ENCODE measurements at regions not wholly inside any gene's neighbourhood (a gene's known extent, or its start where the extent isn't known, plus 50 kb on each side); places are given as distances from the start of the nearest gene placed in this dataset.
"Not testable (repeated sequence)": the region's sequence is repeated elsewhere in the genome, so short reads cannot be mapped to it uniquely, and the experiment has no call there.

- DNase-seq: no peak
Observed at GRCh38 chr10:22875581-22875980, 52.3 kb upstream of the ARMC3 start.

DNA sequence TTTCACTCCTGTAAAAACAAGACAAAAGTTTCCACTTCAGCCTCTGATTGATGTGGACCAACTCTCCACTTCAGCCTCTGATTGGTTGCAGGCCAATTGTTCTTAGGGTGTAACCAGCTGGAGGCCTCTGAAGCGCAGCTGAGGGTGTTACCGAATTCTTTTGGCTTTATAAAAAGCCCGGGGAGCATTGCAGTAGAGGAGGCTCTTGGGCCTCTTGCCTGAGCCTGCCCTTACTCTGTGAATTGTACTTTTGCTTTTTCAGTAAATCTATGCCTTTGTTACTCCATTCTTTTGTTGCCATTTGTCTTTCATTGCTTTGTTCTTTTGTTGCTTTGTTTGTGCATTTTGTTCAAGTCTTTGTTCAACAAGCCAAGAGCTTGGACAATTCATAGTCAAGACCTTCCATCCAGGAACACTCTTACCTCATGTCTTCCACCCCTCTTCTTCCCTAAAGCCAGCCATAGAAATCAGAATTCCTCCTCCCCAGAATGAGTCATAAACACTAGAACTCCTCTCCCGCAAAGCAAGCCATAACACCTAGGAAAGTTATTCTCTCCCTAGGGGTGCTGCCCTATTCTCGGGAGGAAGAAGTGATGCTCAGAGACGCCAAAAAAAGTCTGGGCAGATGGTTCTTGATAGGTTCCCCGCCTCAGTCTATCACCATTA lies 53.5 kb upstream of the ARMC3 start:
- DNase-seq: peak in 10 of 51 donors; percentile 6 to 68 (median 30)

DNA sequence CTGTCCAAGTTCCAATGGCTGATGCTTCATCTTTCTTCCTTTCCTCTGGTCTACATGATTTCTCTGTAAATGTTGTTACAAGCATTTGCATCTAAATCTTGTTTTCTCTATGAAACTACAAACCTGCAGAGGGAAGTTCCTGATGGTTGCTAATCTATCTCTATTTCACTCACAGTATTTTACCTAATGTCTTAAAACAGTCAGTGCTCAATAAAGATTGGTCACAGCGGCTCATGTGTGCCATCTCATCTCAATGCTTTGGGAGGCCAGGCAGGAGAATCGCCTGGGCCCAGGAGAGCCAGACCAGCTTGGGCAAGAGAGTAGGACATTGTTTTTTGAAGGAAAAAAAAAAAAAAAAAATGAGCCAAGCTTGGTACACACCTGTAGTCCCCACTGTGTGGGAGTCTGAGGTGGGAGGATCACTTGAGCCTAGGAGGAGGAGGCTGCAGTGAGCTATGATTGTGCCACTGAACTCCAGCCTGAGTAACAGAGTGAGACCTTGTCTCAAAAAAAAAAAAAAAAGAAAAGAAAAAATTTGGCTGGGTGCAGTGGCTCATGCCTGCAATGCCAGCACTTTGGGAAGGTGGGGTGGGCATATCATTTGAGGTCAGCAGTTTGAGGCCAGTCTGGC lies 71.3 kb upstream of the ARMC3 start:
- DNase-seq: no peak

GRCh38 chr10:22854935-22855421 lies 72.9 kb upstream of the ARMC3 start:
- no peak for DNase-seq

DNA sequence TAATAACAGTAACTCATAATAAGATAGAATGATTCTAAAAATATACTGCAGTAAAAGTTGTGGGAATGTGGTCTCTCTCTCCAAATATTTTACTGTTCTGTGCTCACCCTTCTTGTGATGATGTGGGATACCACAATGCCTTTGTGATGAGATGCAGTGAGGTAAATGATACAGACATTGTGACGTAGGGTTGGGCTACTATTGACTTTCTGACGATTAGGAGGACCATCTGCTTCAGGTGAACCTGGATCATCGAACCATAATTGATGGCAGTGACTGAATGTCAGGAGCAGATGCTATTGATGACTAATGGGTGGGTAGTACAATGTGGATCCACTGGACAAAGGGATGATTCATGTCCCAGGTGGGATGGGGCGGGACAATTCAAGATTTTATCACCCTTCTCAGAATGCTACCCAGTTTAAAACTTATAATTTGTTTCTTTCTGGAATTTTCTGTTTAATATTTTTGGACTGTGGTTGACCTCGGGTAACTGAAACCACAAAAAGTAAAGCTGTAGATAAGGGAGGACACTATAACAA lies 73.9 kb upstream of the ARMC3 start:
- DNase-seq: no peak

DNA sequence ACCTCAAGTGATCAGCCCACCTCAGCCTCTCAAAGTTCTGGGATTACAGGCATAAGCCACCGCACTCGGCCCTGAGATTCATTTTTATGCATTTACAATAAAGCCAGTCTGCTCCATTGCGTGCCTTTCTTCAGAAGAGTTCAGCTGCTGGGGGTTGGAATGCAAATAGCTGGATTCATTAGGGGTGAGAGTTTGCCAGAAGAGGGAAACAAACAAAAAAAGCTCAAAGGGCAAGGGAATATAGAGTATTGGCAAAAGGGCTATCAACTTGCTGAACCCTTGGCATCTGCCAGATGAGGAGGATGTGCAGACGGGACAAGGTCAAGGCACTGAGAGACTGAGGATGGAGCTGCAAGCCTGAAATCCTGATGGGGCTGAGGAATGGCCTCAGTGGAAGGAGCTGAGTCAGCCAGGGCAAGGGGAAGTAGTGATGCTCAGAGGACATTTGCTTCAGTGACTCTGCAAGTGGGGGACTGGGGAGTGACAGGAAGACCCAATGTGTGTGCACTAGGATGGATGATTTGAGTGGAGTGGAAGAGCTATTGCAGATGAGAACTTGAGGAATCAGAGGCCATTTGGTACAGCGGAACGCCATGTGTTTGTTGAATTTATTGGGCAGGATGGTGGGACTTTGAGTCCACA lies 75.0 kb upstream of the ARMC3 start:
- DNase-seq: no peak

DNA sequence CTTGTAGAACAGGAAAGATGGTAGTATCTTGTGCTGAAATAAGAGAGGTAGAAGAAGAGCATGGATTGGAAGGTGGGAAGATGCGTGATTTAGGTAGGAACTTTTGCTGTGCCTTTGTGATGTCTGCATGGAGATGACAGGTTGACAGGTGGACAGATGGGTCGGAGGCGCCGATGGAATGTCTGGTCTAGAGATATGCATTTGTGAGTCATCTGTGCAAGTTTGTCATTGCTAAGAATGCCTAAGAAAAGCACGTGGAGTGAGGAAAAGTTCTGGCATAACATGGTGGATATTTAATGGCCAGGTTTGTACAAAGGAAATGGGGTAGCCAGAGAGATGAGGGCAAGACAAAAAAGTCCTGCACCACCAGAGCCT lies 76.0 kb upstream of the ARMC3 start:
- DNase-seq: no peak

GRCh38 chr10:22850541-22850940 lies 77.3 kb upstream of the ARMC3 start:
- no peak for DNase-seq

DNA sequence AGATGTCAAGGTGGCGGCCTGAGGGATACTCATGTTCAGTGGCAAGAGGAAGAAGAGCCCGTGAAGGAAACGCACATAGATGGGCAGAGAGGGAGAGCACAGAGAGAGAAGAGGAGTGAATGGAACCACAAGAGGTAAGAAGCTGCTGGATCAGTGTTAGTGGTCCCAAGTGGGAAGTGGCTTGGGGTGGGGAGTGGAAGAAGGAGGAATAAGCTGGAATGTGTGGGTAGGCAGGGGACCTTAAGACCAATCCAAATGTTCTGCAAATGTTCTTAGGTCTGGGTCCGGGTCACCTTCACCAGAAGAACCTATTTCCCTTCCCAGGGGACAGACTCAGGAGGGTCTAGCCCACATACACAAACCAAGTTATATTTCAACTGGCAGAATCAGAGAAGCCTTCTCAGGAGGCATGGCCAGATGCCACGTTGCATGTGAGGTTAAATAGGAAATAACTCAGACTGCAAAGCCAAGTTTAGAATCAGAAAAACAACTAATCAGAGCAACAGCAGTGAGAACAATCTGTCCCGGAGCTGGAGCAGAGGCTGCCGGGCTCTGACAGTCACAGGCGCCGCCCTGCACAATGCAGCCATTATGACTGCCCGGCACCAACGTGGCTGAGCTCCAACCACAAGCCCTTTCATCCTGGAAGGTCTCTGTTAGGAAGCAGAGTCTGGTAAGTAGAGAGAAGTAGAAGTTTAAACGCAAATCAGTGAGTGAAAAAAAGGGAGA lies 78.6 kb upstream of the ARMC3 start:
- DNase-seq: peak in 50 of 51 donors; percentile 25 to 97 (median 84)

- DNase-seq: no peak
Observed at GRCh38 chr10:22848509-22848908, 79.3 kb upstream of the ARMC3 start.

DNA sequence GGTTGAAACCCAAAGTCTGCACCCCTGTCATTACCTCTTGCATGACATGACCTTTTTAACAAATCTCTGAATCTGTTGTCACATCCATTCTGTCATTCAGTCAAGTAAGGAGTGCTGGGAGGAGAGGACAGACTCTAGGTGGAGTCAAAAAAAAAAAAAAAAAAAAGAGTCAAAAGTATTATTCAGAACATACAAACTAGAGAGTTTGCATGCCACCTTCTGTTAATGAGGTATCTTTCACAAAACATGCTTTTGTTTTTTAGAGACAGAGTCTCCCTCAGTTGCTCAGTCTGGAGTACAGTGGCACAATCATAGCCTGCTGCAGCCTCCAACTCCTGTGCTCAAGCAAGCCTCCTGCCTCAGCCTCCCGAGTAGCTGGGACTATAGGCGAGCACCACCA lies 81.6 kb upstream of the ARMC3 start:
- no peak for DNase-seq

DNA sequence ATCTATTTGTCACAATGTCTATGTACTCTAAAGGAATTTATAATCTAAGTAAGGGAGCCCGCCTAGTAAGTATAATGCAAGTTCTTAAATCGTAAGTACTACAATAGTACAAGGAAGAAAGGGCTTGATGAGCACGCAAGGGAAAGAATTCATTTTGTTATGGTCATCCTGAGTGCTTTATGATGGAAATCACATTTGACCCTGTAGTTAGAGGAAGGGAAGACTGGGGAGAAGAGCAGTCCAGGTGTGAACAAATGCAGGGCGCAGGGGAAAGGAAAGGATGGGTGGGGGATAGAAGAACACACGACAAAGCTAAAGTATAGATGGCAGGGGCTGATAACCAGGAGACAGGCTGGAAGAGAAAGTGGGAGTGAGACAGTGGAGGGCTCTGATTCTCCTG lies 88.2 kb upstream of the ARMC3 start:
- DNase-seq: no peak

GRCh38 chr10:22837771-22838170 lies 90.1 kb upstream of the ARMC3 start:
- no peak for DNase-seq

DNA sequence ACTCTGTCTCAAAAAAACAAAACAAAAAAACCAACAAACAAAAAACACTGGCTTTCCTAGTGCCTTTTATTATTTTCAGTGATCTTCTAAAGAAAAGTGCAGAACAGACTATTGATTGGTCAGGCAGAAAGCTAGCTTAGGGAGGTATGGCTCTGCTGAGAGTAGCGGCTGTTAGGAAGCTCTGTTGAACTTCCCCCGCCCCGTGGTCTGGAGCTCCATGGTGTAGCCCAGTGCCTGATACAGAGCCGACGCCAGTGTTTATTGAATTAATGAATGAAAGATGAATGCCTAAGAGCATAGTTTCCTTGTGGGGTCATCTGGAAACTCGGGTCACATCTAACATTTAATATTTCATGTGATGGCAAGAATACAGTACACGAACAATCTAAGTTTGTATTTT lies 90.5 kb upstream of the ARMC3 start:
- DNase-seq: peak in 11 of 51 donors; percentile 2 to 34 (median 10)

DNA sequence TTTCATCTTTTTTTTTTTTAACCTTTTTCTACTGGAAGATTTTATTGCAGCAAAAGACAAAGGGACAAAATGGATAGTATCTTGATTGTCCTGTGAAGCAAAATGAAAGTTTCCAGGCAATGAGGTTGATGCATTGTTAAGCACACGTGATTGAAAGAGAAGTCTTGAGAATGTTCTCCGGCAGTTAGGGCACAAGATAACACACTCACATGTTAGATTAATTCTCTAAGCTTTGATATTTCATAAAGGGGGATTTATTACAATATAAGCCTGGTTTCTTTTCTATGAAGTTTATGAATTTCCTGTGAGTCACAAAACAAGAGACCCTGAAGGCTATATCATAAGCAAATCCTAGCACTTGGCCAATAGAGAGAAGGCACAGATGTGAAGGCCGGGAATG lies 93.4 kb upstream of the ARMC3 start:
- peak in 1 of 51 donors; percentile 42 for DNase-seq

GRCh38 chr10:22833781-22834180 lies 94.1 kb upstream of the ARMC3 start:
- peak in 2 of 51 donors; percentile 27 to 64 for DNase-seq

- DNase-seq: no peak
Observed at GRCh38 chr10:22833353-22833752, 94.5 kb upstream of the ARMC3 start.

- no peak for DNase-seq
Observed at GRCh38 chr10:22832851-22833250, 95.0 kb upstream of the ARMC3 start.

- no peak for DNase-seq
Observed at GRCh38 chr10:22832066-22832602, 95.7 kb upstream of the ARMC3 start.

GRCh38 chr10:22831586-22831985 lies 96.3 kb upstream of the ARMC3 start:
- DNase-seq: no peak

- not testable (repeated sequence) for DNase-seq
Observed at GRCh38 chr10:22828712-22829111, 99.1 kb upstream of the ARMC3 start.

DNA sequence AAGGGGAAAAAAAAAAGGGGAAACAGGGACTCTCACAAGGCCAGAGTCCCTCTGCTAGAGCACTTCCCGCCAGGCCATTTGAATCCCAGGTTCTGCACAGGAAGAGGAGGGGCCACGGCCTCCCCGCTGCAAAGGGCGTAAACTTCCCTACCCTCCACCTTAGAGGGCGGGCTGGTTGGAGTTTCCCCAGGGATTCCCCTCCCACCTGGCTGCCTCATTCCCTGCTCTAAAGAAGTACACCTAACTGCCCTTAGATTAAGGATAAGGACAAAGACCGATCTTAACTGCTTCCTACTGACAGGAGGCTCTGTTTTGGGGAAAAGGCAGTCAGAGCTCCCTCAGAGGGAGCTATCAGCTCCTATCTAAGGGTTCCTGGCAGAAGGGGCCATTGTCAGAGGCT lies 102.0 kb upstream of the ARMC3 start:
- peak in 4 of 51 donors; percentile 2 to 16 (median 6) for DNase-seq
